ENCODE measurements at regions not wholly inside any gene's neighbourhood (a gene's known extent, or its start where the extent isn't known, plus 50 kb on each side); places are given as distances from the start of the nearest gene placed in this dataset.

GRCh38 chr1:232554409-232554808 is 75.5 kb downstream of the SIPA1L2 start:
- H4K5ac ChIP-seq (ENCODE audit: insufficient read length, low read depth, low read length) = no peak overlapping the region
- H3K79me1 ChIP-seq (ENCODE audit: insufficient read depth, low read depth, low read length, poor library complexity, severe bottlenecking) = no peaks in the 10 kb centered on the region
- no peak overlapping the region for H2BK12ac ChIP-seq (ENCODE audit: insufficient read length, low read depth, low read length)
- Mint-ChIP-seq H3K4me3 (no peak overlapping the region), H3K27ac (peak overlapping the region in 2 of 3 experiments; percentile 49 to 89; a peak in 3 of 7 replicates), H3K9me3 (no peaks in the 10 kb centered on the region), H3K36me3 (ENCODE audit: insufficient read depth in 1 of 3, low read depth in 3 of 3) (no peaks in the 10 kb centered on the region; a peak in 1 of 7 replicates), H3K4me1 (peaks cover 76 to 82% of the 10 kb centered on the region in 2 experiments), H3K27me3 (ENCODE audit: low read depth) (no peaks in the 10 kb centered on the region; the same call in none of the 2 replicates)
- no peak overlapping the region for H3K56ac ChIP-seq (ENCODE audit: insufficient read length, low read depth, low read length)
- no peak overlapping the region for H3T11ph ChIP-seq (ENCODE audit: low read length)
- H2BK120ac ChIP-seq (ENCODE audit: low read depth, low read length, poor library complexity, severe bottlenecking) = no peak overlapping the region
- H4K8ac ChIP-seq (replicated peaks; ENCODE audit: insufficient read length, low read depth, low read length) = no peak overlapping the region
- TF ChIP-seq CTCF (conservative IDR thresholded peaks at IDR 0.05) = no peak
- no peak overlapping the region for H3K23ac ChIP-seq (ENCODE audit: insufficient read length, low read depth, low read length)
- H3K4me2 ChIP-seq (ENCODE audit: insufficient read depth, insufficient read length, low read length) = no peak overlapping the region
- no peak overlapping the region for H2AK5ac ChIP-seq (ENCODE audit: insufficient read length, low read length)
- no peak overlapping the region for H3K9ac ChIP-seq (ENCODE audit: extremely low read depth, insufficient read length, low read length)
- H4K91ac ChIP-seq (ENCODE audit: insufficient read length, low read depth, low read length) = no peak overlapping the region
- no peak for DNase-seq
- H3K4ac ChIP-seq (ENCODE audit: low read depth, low read length) = no peak overlapping the region
- no peaks in the 10 kb centered on the region for H3K27me3 ChIP-seq (ENCODE audit: insufficient read depth, low read length)
- no peaks in the 10 kb centered on the region for H3K79me2 ChIP-seq (ENCODE audit: insufficient read depth, low read length)
- peaks cover 17% of the 10 kb centered on the region for H3K4me1 ChIP-seq (ENCODE audit: insufficient read depth, low read length)
- H3K23me2 ChIP-seq (ENCODE audit: insufficient read length, low read depth, low read length, poor library complexity, severe bottlenecking) = no peaks in the 10 kb centered on the region
- WGBS (ENCODE audit: extremely low coverage, insufficient read length, low lambda C conversion rate) = no CpG with 5 or more reads among the region's 6 CpGs
- no peak overlapping the region for H3K18ac ChIP-seq (ENCODE audit: insufficient read length, low read depth, low read length)
- H2BK15ac ChIP-seq (ENCODE audit: low read depth, low read length) = no peak overlapping the region
- H3K9me3 ChIP-seq (ENCODE audit: control insufficient read depth, low read depth, low read length) = no peaks in the 10 kb centered on the region
- H4K20me1 ChIP-seq (ENCODE audit: control insufficient read depth, insufficient read depth, insufficient read length) = no peaks in the 10 kb centered on the region
- no peak overlapping the region for H2AFZ ChIP-seq (ENCODE audit: low read length)
- no peak overlapping the region for H3K27ac ChIP-seq (ENCODE audit: insufficient read length, low read depth, low read length)
- no peak overlapping the region for H2BK20ac ChIP-seq (ENCODE audit: low read depth, low read length, poor library complexity, severe bottlenecking)
- no peak overlapping the region for H3K14ac ChIP-seq (ENCODE audit: insufficient read depth, low read length)
- no peak overlapping the region for H2BK5ac ChIP-seq (ENCODE audit: insufficient read length, low read length)
